ENCODE measurements at regions not wholly inside any gene's neighbourhood (a gene's known extent, or its start where the extent isn't known, plus 50 kb on each side); places are given as distances from the start of the nearest gene placed in this dataset.
"Not testable (repeated sequence)": the region's sequence is repeated elsewhere in the genome, so short reads cannot be mapped to it uniquely, and the experiment has no call there.

- no peak for TF ChIP-seq CTCF (IDR thresholded peaks at IDR 0.05; ENCODE audit: low read depth, low read length)
- no peak for DNase-seq (ENCODE audit: extremely low read depth, low read depth)
These were observed 1503.5 kb downstream of the UQCRFS1 start for GRCh38 chr19:27709496-27709895.

- not testable (repeated sequence) for DNase-seq (ENCODE audit: extremely low read depth, low read depth)
These were observed 1504.0 kb downstream of the UQCRFS1 start for GRCh38 chr19:27708986-27709385.

GRCh38 chr19:27707026-27707425, 1505.9 kb downstream of the UQCRFS1 start:
- DNase-seq (ENCODE audit: extremely low read depth, low read depth): not testable (repeated sequence)

- no peak for DNase-seq (ENCODE audit: extremely low read depth, low read depth)
- TF ChIP-seq CTCF (IDR thresholded peaks at IDR 0.05; ENCODE audit: low read depth, low read length): no peak
These were observed 1507.1 kb downstream of the UQCRFS1 start for GRCh38 chr19:27705896-27706295.

- TF ChIP-seq CTCF (IDR thresholded peaks at IDR 0.05; ENCODE audit: low read depth, low read length): no peak
- DNase-seq (ENCODE audit: extremely low read depth, low read depth): no peak
These were observed 1518.4 kb downstream of the UQCRFS1 start for GRCh38 chr19:27694361-27695055.

GRCh38 chr19:27691991-27692390, 1521.0 kb downstream of the UQCRFS1 start:
- TF ChIP-seq CTCF (IDR thresholded peaks at IDR 0.05; ENCODE audit: low read depth, low read length): no peak
- DNase-seq (ENCODE audit: extremely low read depth, low read depth): no peak

GRCh38 chr19:27689734-27690241, 1523.2 kb downstream of the UQCRFS1 start:
- no peak for TF ChIP-seq CTCF (IDR thresholded peaks at IDR 0.05; ENCODE audit: low read depth, low read length)

GRCh38 chr19:27684293-27684692, 1528.7 kb downstream of the UQCRFS1 start:
- TF ChIP-seq CTCF (IDR thresholded peaks at IDR 0.05; ENCODE audit: low read depth, low read length): no peak
- no peak for DNase-seq (ENCODE audit: extremely low read depth, low read depth)

More at GRCh38 chr19:27689734-27690241, 1523.2 kb downstream of the UQCRFS1 start:
- no peak for DNase-seq (ENCODE audit: extremely low read depth, low read depth)

All from AG09319 (cell line).